ENCODE measurements at regions not wholly inside any gene's neighbourhood (a gene's known extent, or its start where the extent isn't known, plus 50 kb on each side); places are given as distances from the start of the nearest gene placed in this dataset.

DNA sequence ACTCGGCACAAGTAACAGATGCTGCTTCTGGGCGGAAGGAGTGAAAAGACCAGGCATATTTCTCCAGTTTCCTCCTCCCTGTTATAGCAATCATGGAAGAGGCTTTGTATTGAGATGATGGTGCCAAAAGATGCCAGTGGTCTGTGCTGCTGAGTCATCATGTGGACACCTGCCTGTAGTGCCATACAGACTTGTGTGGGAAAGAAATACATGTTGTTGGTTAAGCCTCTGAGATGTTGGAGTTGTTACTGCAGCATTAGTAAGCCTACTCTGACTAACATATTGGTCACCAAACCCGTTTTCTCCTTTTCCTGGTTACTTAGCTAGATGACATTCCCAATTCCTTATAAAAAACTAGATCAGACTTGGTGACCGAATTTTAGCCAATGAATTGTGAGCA, 356.9 kb downstream of the ZNF521 start:
- H3K36me3 ChIP-seq (replicated peaks) = no peaks in the 10 kb centered on the region
- in situ Hi-C loops (cut with HindIII; ENCODE audit: low pct_ligation_motif_present, low sequenced_read_pairs) = no loop called here
- H3K27ac ChIP-seq = no peak overlapping the region
- no peaks in the 10 kb centered on the region for H3K27me3 ChIP-seq (replicated peaks)
- TF ChIP-seq CTCF (IDR thresholded peaks at IDR 0.05; ENCODE audit: low read depth, low read length, missing control alignments) = no peak
- no peak for DNase-seq
- H3K4me3 ChIP-seq (ENCODE audit: low read depth, low read length) = no peak overlapping the region

DNA sequence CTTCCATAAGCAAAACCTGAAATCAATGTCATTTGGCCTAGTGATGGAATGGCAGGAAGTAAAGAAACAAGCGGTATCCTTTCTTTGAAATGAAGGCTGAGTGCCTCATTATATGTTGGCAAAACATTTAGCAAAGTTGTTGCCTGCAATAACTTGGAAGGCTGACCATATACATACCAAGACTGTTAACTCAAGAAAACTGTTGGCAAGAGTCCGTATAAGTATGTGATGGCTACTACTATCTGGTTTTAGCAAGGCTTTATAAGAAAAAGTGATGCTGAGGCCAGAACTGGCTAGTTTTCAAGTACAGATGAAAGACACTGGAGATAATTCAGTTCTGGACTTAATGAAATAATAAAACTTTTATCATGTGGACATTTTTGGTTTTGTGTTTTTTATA, 356.2 kb downstream of the ZNF521 start:
- in situ Hi-C loops (cut with HindIII; ENCODE audit: low pct_ligation_motif_present, low sequenced_read_pairs) = no loop called here
- TF ChIP-seq CTCF (IDR thresholded peaks at IDR 0.05; ENCODE audit: low read depth, low read length, missing control alignments) = no peak
- Histone ChIP-seq H3K27me3 (replicated peaks) (no peaks in the 10 kb centered on the region), H3K27ac (no peak overlapping the region), H3K36me3 (replicated peaks) (no peaks in the 10 kb centered on the region), H3K4me3 (ENCODE audit: low read depth, low read length) (no peak overlapping the region)
- DNase-seq = no peak

- in situ Hi-C loops (cut with HindIII; ENCODE audit: low pct_ligation_motif_present, low sequenced_read_pairs) = no loop called here
- no peak for DNase-seq
- Histone ChIP-seq H3K27ac (no peak overlapping the region), H3K36me3 (replicated peaks) (no peaks in the 10 kb centered on the region), H3K27me3 (replicated peaks) (no peaks in the 10 kb centered on the region), H3K4me3 (ENCODE audit: low read depth, low read length) (no peak overlapping the region)
- TF ChIP-seq CTCF (IDR thresholded peaks at IDR 0.05; ENCODE audit: low read depth, low read length, missing control alignments) = no peak
Observed at GRCh38 chr18:24999650-25000267, 352.2 kb downstream of the ZNF521 start.

GRCh38 chr18:25001803-25002202, 350.2 kb downstream of the ZNF521 start:
- Histone ChIP-seq H3K4me3 (ENCODE audit: low read depth, low read length) (no peak overlapping the region), H3K27ac (no peak overlapping the region), H3K27me3 (replicated peaks) (no peaks in the 10 kb centered on the region), H3K36me3 (replicated peaks) (no peaks in the 10 kb centered on the region)
- no peak for DNase-seq
- in situ Hi-C loops (cut with HindIII; ENCODE audit: low pct_ligation_motif_present, low sequenced_read_pairs) = no loop called here
- no peak for TF ChIP-seq CTCF (IDR thresholded peaks at IDR 0.05; ENCODE audit: low read depth, low read length, missing control alignments)

- no peak overlapping the region for H3K4me3 ChIP-seq (ENCODE audit: low read depth, low read length)
- H3K27me3 ChIP-seq (replicated peaks) = no peaks in the 10 kb centered on the region
- no peak overlapping the region for H3K27ac ChIP-seq
- TF ChIP-seq CTCF (IDR thresholded peaks at IDR 0.05; ENCODE audit: low read depth, low read length, missing control alignments) = no peak
- DNase-seq = no peak
- H3K36me3 ChIP-seq (replicated peaks) = no peaks in the 10 kb centered on the region
- in situ Hi-C loops (cut with HindIII; ENCODE audit: low pct_ligation_motif_present, low sequenced_read_pairs) = no loop called here
Observed at GRCh38 chr18:25005541-25006403, 346.2 kb downstream of the ZNF521 start.

All from brain microvascular endothelial cell (primary cell).